ENCODE measurements at regions not wholly inside any gene's neighbourhood (a gene's known extent, or its start where the extent isn't known, plus 50 kb on each side); places are given as distances from the start of the nearest gene placed in this dataset.
"Not testable (repeated sequence)": the region's sequence is repeated elsewhere in the genome, so short reads cannot be mapped to it uniquely, and the experiment has no call there.

GRCh38 chr9:85824949-85825348 is 83.2 kb upstream of the AGTPBP1 start:
- H3K4me3 ChIP-seq (replicated peaks in 1 of 2; ENCODE audit: low read depth in 1 of 2, low read length in 2 of 2); RAD21 ChIA-PET (ENCODE audit: low non-redundant PET in 1 of 2, low total read pairs in 2 of 2, uncharacterized antibody in 2 of 2, unreplicated experiment in 2 of 2); H3K9me2 ChIP-seq (ENCODE audit: insufficient read depth); H3K4me1 ChIP-seq (ENCODE audit: control insufficient read depth in 1 of 2, insufficient read depth in 2 of 2, low read length in 2 of 2); H4K20me1 ChIP-seq (ENCODE audit: insufficient read depth); H3K9ac ChIP-seq (ENCODE audit: low read length); POLR2A ChIA-PET; H3K27ac ChIP-seq (ENCODE audit: low read depth, low read length); H2AFZ ChIP-seq (ENCODE audit: low read depth, low read length, poor library complexity, severe bottlenecking); H3K27me3 ChIP-seq (ENCODE audit: insufficient read depth, low read length); H3K36me3 ChIP-seq (ENCODE audit: control insufficient read depth in 1 of 2, insufficient read depth in 2 of 2, low read length in 2 of 2); H3K79me2 ChIP-seq (ENCODE audit: insufficient read depth, low read length); BruUV-seq (replicated peaks); H3K9me3 ChIP-seq (ENCODE audit: control insufficient read depth in 1 of 2, insufficient read depth in 1 of 2, low read depth in 1 of 2, low read length in 2 of 2); DNase-seq (ENCODE audit: low read depth, low spot score); H3K4me2 ChIP-seq (ENCODE audit: low read length): not testable (repeated sequence)
- intact Hi-C loops (cut with micrococcal nuclease): loop anchor here (2.0 to 10.0 kb wide), 3 partner anchors 76 to 1500 kb away; no protein-coding TSS in a partner anchor
- ATAC-seq: peak; percentile 77
- CTCF ChIA-PET: interaction anchor here (0.9 to 1.4 kb wide), 3 partner anchors 10 to 451 kb away, joined by 3 to 4 read pairs (median 3); no protein-coding TSS in a partner anchor
- TF ChIP-seq RAD21 (IDR thresholded peaks at IDR 0.05; ENCODE audit: low read depth): peak; percentile 65
- TF ChIP-seq CTCF (IDR thresholded peaks at IDR 0.05 in 2 of 3, conservative IDR thresholded peaks at IDR 0.05 in 1 of 3; ENCODE audit: borderline replicate concordance in 1 of 3, insufficient read depth in 1 of 3, low read depth in 2 of 3, low read length in 2 of 3): peak; percentile 41 to 62 (median 54); a peak in 5 of 6 replicates

DNA sequence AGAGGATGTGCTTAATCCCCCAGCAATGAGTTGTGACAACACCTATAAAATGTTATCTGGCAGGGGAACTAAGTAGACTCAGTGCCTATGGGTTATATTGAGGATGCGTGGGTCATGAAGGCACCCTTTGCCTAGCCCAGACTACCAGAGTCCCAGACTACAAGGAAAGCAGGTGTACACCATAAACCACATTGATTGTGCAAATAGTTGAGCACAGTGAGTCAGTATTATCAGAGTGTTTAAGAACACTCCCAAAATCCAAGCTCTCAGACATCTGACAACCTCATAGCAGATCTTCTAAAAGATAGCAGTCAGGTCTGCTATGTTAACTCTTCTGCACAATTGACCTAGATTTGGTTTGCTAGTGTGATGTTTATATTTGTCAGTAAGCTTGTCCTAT is 92.8 kb upstream of the AGTPBP1 start:
- H3K4me3 ChIP-seq (replicated peaks in 1 of 2; ENCODE audit: low read depth in 1 of 2, low read length in 2 of 2); CTCF ChIA-PET; BruUV-seq (replicated peaks); H3K4me1 ChIP-seq (ENCODE audit: control insufficient read depth in 1 of 2, insufficient read depth in 2 of 2, low read length in 2 of 2); POLR2A ChIA-PET; H4K20me1 ChIP-seq (ENCODE audit: insufficient read depth); H3K36me3 ChIP-seq (ENCODE audit: control insufficient read depth in 1 of 2, insufficient read depth in 2 of 2, low read length in 2 of 2); H3K4me2 ChIP-seq (ENCODE audit: low read length); intact Hi-C loops (cut with micrococcal nuclease); H3K9me3 ChIP-seq (ENCODE audit: control insufficient read depth in 1 of 2, insufficient read depth in 1 of 2, low read depth in 1 of 2, low read length in 2 of 2); DNase-seq (ENCODE audit: low read depth, low spot score); ATAC-seq; H3K9ac ChIP-seq (ENCODE audit: low read length); H3K79me2 ChIP-seq (ENCODE audit: insufficient read depth, low read length); H3K27ac ChIP-seq (ENCODE audit: low read depth, low read length); H2AFZ ChIP-seq (ENCODE audit: low read depth, low read length, poor library complexity, severe bottlenecking); H3K9me2 ChIP-seq (ENCODE audit: insufficient read depth); H3K27me3 ChIP-seq (ENCODE audit: insufficient read depth, low read length); RAD21 ChIA-PET (ENCODE audit: low non-redundant PET in 1 of 2, low total read pairs in 2 of 2, uncharacterized antibody in 2 of 2, unreplicated experiment in 2 of 2): not testable (repeated sequence)

Data from HCT116 (cell line).